HEK293T (cell line): ENCODE measurements at regions not wholly inside any gene's neighbourhood (a gene's known extent, or its start where the extent isn't known, plus 50 kb on each side); places are given as distances from the start of the nearest gene placed in this dataset.

Source experiments
- ELF4 ChIP-seq: fragments of 450-650 bp; IDR thresholded peaks from 2 replicates; pipeline ENCODE4 v1.6.1; 2017; ENCODE audit warnings: antibody characterized with exemption
- FOXK2 ChIP-seq: fragments of 450-650 bp; IDR thresholded peaks from 2 replicates; pipeline ENCODE4 v1.6.1; 2016; ENCODE audit warnings: mild to moderate bottlenecking

GRCh38 chr4:153122855-153123254, 81.4 kb upstream of the TRIM2 start:
- no peak for TF ChIP-seq FOXK2
- no peak for TF ChIP-seq ELF4
